GM23338 (cell line): ENCODE measurements at regions not wholly inside any gene's neighbourhood (a gene's known extent, or its start where the extent isn't known, plus 50 kb on each side); places are given as distances from the start of the nearest gene placed in this dataset.

Source experiments
- ATAC-seq: fragments of 200-7000 bp; cut with Tn5 transposase; 3 replicates; pipeline ENCODE4 v1.9.1; 2020
- DNase-seq: peaks from one replicate; pipeline ENCODE4 v3.0.0-alpha.2; 2015; ENCODE audit warnings: low spot score
- H2AFZ ChIP-seq: fragments of 200-600 bp; sonication (generic); 2 replicates; pipeline ENCODE4 v1.8.0; 2016; ENCODE audit warnings: antibody characterized with exemption, mild to moderate bottlenecking, moderate library complexity
- H3F3A ChIP-seq: fragments of 200-600 bp; sonication (generic); replicated peaks from 2 replicates; pipeline ENCODE4 v1.8.0; 2017; ENCODE audit warnings: antibody characterized with exemption, mixed run types, low read depth
- H3K27ac ChIP-seq: fragments of 200-600 bp; sonication (generic); 2 replicates; pipeline ENCODE4 v1.6.1; 2016; ENCODE audit warnings: low read depth
- H3K27me3 ChIP-seq: fragments of 200-600 bp; sonication (generic); 2 replicates; pipeline ENCODE4 v1.8.0; 2016; ENCODE audit warnings: mild to moderate bottlenecking, mixed run types, moderate library complexity; ENCODE audit not compliant: insufficient read depth
- H3K36me3 ChIP-seq: fragments of 200-600 bp; sonication (generic); 2 replicates; pipeline ENCODE4 v1.8.0; 2016; ENCODE audit warnings: mild to moderate bottlenecking; ENCODE audit not compliant: insufficient read depth
- H3K4me1 ChIP-seq: fragments of 200-600 bp; sonication (generic); 2 replicates; pipeline ENCODE4 v1.8.0; 2016; ENCODE audit warnings: mild to moderate bottlenecking, moderate library complexity; ENCODE audit not compliant: insufficient read depth
- H3K4me2 ChIP-seq: fragments of 200-600 bp; sonication (generic); 2 replicates; pipeline ENCODE4 v1.7.1; 2017; ENCODE audit warnings: mixed run types
- H3K4me3 ChIP-seq: fragments of 200-600 bp; sonication (generic); 2 replicates; pipeline ENCODE4 v1.6.1; 2016; ENCODE audit warnings: mixed run types
- H3K79me2 ChIP-seq: fragments of 200-600 bp; sonication (generic); replicated peaks from 2 replicates; pipeline ENCODE4 v1.8.0; 2017; ENCODE audit warnings: mild to moderate bottlenecking; ENCODE audit not compliant: insufficient read depth
- H3K9me2 ChIP-seq: fragments of 200-600 bp; sonication (generic); 2 replicates; pipeline ENCODE4 v1.8.0; 2017; ENCODE audit not compliant: insufficient read depth
- H4K20me1 ChIP-seq: fragments of 200-600 bp; sonication (generic); replicated peaks from 2 replicates; pipeline ENCODE4 v1.8.0; 2017; ENCODE audit warnings: mild to moderate bottlenecking; ENCODE audit not compliant: insufficient read depth
- H3K27ac Mint-ChIP-seq: 2 replicates; pipeline ENCODE4 v1.8.0; 2020; ENCODE audit warnings: inconsistent platforms, mild to moderate bottlenecking, moderate library complexity, mixed read lengths
- H3K27me3 Mint-ChIP-seq: 3 replicates; pipeline ENCODE4 v1.8.0; 2022; ENCODE audit warnings: low read depth, mild to moderate bottlenecking, moderate library complexity, mixed read lengths, inconsistent platforms; ENCODE audit not compliant: insufficient read depth, poor library complexity
- H3K36me3 Mint-ChIP-seq: 3 replicates; pipeline ENCODE4 v1.8.0; 2021; ENCODE audit warnings: low read depth, mild to moderate bottlenecking, inconsistent platforms, moderate library complexity, mixed read lengths
- H3K4me1 Mint-ChIP-seq: 3 replicates; pipeline ENCODE4 v1.8.0; 2020; ENCODE audit warnings: mild to moderate bottlenecking, inconsistent platforms, mixed read lengths
- H3K4me3 Mint-ChIP-seq: 3 replicates; pipeline ENCODE4 v1.8.0; 2021; ENCODE audit warnings: moderate library complexity, mild to moderate bottlenecking, inconsistent platforms, mixed read lengths
- H3K9me3 Mint-ChIP-seq: 3 replicates; pipeline ENCODE4 v1.8.0; 2020; ENCODE audit warnings: moderate library complexity, mild to moderate bottlenecking, inconsistent platforms, mixed read lengths
- CREB1 ChIP-seq: fragments of 250-450 bp; sonication (Bioruptor Pico); IDR thresholded peaks from 2 replicates; pipeline ENCODE4 v1.5.0; 2020; ENCODE audit warnings: low read depth, mild to moderate bottlenecking, moderate library complexity
- CTCF ChIP-seq, 2 experiments: fragments of 200-600 bp in 1 of 2; sonication (generic) in 1 of 2; conservative IDR thresholded peaks; 2 replicates each; pipeline versions ENCODE4 v1.5.1 to v1.6.1; 2016 to 2017; ENCODE audit warnings: antibody characterized with exemption in 2 of 2, low read depth in 2 of 2, mild to moderate bottlenecking in 2 of 2, moderate library complexity in 1 of 2
- ETS1 ChIP-seq: IDR thresholded peaks from 2 replicates; pipeline ENCODE4 v1.6.1; 2016; ENCODE audit warnings: antibody characterized with exemption
- EZH2 ChIP-seq: fragments of 200-600 bp; sonication (generic); IDR thresholded peaks from one replicate; pipeline ENCODE4 v1.8.0; 2017; ENCODE audit warnings: antibody characterized with exemption, mild to moderate bottlenecking, low read depth; ENCODE audit not compliant: unreplicated experiment
- EZH2phosphoT487 ChIP-seq: fragments of 200-600 bp; sonication (generic); IDR thresholded peaks from one replicate; pipeline ENCODE4 v1.8.1; 2018; ENCODE audit warnings: antibody characterized with exemption; ENCODE audit not compliant: unreplicated experiment
- JUNB ChIP-seq: IDR thresholded peaks from one replicate; pipeline ENCODE4 v1.6.1; 2016; ENCODE audit warnings: antibody characterized with exemption; ENCODE audit not compliant: unreplicated experiment
- NANOG ChIP-seq: IDR thresholded peaks from 2 replicates; pipeline ENCODE4 v1.6.1; 2016; ENCODE audit warnings: antibody characterized with exemption, borderline replicate concordance
- POLR2AphosphoS5 ChIP-seq: IDR thresholded peaks from 2 replicates; pipeline ENCODE4 v1.6.1; 2016; ENCODE audit warnings: antibody characterized with exemption, low read depth
- STAT1 ChIP-seq: IDR thresholded peaks from one replicate; pipeline ENCODE4 v1.6.1; 2016; ENCODE audit warnings: antibody characterized with exemption; ENCODE audit not compliant: unreplicated experiment
- ZNF331 ChIP-seq: fragments of 250-450 bp; sonication (Bioruptor Pico); IDR thresholded peaks from 2 replicates; pipeline ENCODE4 v1.5.0; 2020; ENCODE audit warnings: low read depth, mild to moderate bottlenecking, moderate library complexity
- ZNF462 ChIP-seq: fragments of 250-450 bp; sonication (Bioruptor Pico); IDR thresholded peaks from 2 replicates; pipeline ENCODE4 v1.5.0; 2020; ENCODE audit warnings: mild to moderate bottlenecking, moderate library complexity
- TF ChIP-seq, protein P1 (sequence below): IDR thresholded peaks from one replicate; pipeline ENCODE4 v1.6.1; 2018; ENCODE audit warnings: antibody characterized with exemption; ENCODE audit not compliant: unreplicated experiment

GRCh38 chr15:77863491-77864105 is 213.9 kb downstream of the TBC1D2B start (continued):
- no peak for TF ChIP-seq ZNF462 (CRISPR knock-in tag)
- no peak for TF ChIP-seq CTCF (conservative IDR thresholded peaks at IDR 0.05; ENCODE audit: low read depth in 2 of 2)
- no peak for TF ChIP-seq EZH2
- TF ChIP-seq JUNB: no peak
- TF ChIP-seq NANOG: no peak
- no peak for TF ChIP-seq POLR2AphosphoS5
- TF ChIP-seq STAT1: no peak
- no peak for TF ChIP-seq EZH2phosphoT487

GRCh38 chr15:77862651-77863104 is 214.8 kb downstream of the TBC1D2B start:
- peaks cover 28% of the 10 kb centered on the region for H3K4me1 Mint-ChIP-seq
- TF ChIP-seq, protein P1, sequence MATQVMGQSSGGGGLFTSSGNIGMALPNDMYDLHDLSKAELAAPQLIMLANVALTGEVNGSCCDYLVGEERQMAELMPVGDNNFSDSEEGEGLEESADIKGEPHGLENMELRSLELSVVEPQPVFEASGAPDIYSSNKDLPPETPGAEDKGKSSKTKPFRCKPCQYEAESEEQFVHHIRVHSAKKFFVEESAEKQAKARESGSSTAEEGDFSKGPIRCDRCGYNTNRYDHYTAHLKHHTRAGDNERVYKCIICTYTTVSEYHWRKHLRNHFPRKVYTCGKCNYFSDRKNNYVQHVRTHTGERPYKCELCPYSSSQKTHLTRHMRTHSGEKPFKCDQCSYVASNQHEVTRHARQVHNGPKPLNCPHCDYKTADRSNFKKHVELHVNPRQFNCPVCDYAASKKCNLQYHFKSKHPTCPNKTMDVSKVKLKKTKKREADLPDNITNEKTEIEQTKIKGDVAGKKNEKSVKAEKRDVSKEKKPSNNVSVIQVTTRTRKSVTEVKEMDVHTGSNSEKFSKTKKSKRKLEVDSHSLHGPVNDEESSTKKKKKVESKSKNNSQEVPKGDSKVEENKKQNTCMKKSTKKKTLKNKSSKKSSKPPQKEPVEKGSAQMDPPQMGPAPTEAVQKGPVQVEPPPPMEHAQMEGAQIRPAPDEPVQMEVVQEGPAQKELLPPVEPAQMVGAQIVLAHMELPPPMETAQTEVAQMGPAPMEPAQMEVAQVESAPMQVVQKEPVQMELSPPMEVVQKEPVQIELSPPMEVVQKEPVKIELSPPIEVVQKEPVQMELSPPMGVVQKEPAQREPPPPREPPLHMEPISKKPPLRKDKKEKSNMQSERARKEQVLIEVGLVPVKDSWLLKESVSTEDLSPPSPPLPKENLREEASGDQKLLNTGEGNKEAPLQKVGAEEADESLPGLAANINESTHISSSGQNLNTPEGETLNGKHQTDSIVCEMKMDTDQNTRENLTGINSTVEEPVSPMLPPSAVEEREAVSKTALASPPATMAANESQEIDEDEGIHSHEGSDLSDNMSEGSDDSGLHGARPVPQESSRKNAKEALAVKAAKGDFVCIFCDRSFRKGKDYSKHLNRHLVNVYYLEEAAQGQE: no peak
- TF ChIP-seq POLR2AphosphoS5: no peak
- no peak for TF ChIP-seq JUNB
- TF ChIP-seq ZNF331: no peak
- no peak for TF ChIP-seq STAT1
- TF ChIP-seq ETS1: no peak
- TF ChIP-seq EZH2phosphoT487: no peak
- no peak for TF ChIP-seq EZH2
- no peak for TF ChIP-seq CREB1 (CRISPR knock-in tag)

More at GRCh38 chr15:77862651-77863104, 214.8 kb downstream of the TBC1D2B start:
- DNase-seq (no peak), ATAC-seq (no peak)
- H3K4me2 ChIP-seq: no peak overlapping the region
- no peak overlapping the region for H3K4me3 Mint-ChIP-seq
- H3K27ac ChIP-seq: no peak overlapping the region
- no peaks in the 10 kb centered on the region for H3K9me2 ChIP-seq
- no peaks in the 10 kb centered on the region for H3F3A ChIP-seq
- H2AFZ ChIP-seq: no peak overlapping the region
- no peaks in the 10 kb centered on the region for H3K27me3 ChIP-seq
- no peaks in the 10 kb centered on the region for H3K79me2 ChIP-seq
- H3K4me3 ChIP-seq: no peak overlapping the region
- H3K27ac Mint-ChIP-seq: no peak overlapping the region
- H3K9me3 Mint-ChIP-seq: no peaks in the 10 kb centered on the region; the same call in 2 of the 3 replicates
- H3K4me1 ChIP-seq: no peaks in the 10 kb centered on the region
- H3K36me3 Mint-ChIP-seq: no peaks in the 10 kb centered on the region; the same call in 2 of the 3 replicates
- peaks cover 25% of the 10 kb centered on the region for H3K27me3 Mint-ChIP-seq
- H4K20me1 ChIP-seq: no peaks in the 10 kb centered on the region
- no peaks in the 10 kb centered on the region for H3K36me3 ChIP-seq
